PC-9 (cell line): ENCODE measurements at regions not wholly inside any gene's neighbourhood (a gene's known extent, or its start where the extent isn't known, plus 50 kb on each side); places are given as distances from the start of the nearest gene placed in this dataset.

Experiments used
- EZH2 ChIP-seq: fragments of 200-600 bp; sonication (generic); IDR thresholded peaks from 2 replicates; pipeline ENCODE4 v1.8.0; 2017; ENCODE audit warnings: antibody characterized with exemption, low read depth
- TF ChIP-seq, protein P1 (sequence below): fragments of 200-600 bp; sonication (generic); conservative IDR thresholded peaks from 2 replicates; pipeline ENCODE4 v1.6.1; 2017; ENCODE audit warnings: mixed run types, antibody characterized with exemption, mild to moderate bottlenecking, moderate library complexity

DNA sequence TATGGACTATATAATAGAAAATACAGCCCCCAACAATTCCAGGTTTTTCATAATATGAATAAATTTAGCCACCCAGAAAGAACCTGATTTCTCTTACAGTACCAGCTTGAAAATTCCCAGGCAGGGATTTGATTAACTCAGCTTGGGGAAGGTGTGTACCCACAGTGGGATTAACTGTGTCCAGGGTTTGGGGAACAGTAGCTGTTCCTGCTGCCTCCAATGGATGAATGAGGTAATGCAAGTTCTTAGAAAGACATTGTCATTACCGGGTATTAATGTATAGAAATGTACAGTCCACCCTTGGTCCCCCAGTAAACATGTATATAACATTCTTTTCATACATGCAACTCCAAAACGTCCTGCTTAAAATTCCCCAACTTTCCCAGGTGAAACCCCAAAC is 115.6 kb downstream of the LRIG3 start:
- no peak for TF ChIP-seq EZH2
- TF ChIP-seq, protein P1, sequence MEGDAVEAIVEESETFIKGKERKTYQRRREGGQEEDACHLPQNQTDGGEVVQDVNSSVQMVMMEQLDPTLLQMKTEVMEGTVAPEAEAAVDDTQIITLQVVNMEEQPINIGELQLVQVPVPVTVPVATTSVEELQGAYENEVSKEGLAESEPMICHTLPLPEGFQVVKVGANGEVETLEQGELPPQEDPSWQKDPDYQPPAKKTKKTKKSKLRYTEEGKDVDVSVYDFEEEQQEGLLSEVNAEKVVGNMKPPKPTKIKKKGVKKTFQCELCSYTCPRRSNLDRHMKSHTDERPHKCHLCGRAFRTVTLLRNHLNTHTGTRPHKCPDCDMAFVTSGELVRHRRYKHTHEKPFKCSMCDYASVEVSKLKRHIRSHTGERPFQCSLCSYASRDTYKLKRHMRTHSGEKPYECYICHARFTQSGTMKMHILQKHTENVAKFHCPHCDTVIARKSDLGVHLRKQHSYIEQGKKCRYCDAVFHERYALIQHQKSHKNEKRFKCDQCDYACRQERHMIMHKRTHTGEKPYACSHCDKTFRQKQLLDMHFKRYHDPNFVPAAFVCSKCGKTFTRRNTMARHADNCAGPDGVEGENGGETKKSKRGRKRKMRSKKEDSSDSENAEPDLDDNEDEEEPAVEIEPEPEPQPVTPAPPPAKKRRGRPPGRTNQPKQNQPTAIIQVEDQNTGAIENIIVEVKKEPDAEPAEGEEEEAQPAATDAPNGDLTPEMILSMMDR, result peak; percentile 61
